Tibial nerve (tissue), 4 donors: ENCODE measurements at regions not wholly inside any gene's neighbourhood (a gene's known extent, or its start where the extent isn't known, plus 50 kb on each side); places are given as distances from the start of the nearest gene placed in this dataset.
"Not testable (repeated sequence)": the region's sequence is repeated elsewhere in the genome, so short reads cannot be mapped to it uniquely, and the experiment has no call there.

Source experiments
- DNase-seq, 2 donors: peaks; one replicate each; pipeline ENCODE4 v3.0.0-alpha.2; 2019; ENCODE audit warnings: low spot score in 2 of 2
- H3K27ac ChIP-seq, 4 donors: fragments of 200-600 bp; sonication (generic) in 3 of 4; one replicate each; pipeline ENCODE4 v1.5.1; 2017 to 2019; ENCODE audit warnings: mild to moderate bottlenecking in 1 of 4
- H3K27me3 ChIP-seq, 2 donors: fragments of 200-600 bp; sonication (generic) in 1 of 2; one replicate each; pipeline versions ENCODE4 v1.5.1 to v1.6.0; 2017 to 2019
- H3K36me3 ChIP-seq, 3 donors: fragments of 200-600 bp; sonication (generic); one replicate each; pipeline ENCODE4 v1.5.1; 2018 to 2019
- H3K4me1 ChIP-seq, 4 donors: fragments of 200-600 bp; sonication (generic) in 3 of 4; one replicate each; pipeline ENCODE4 v1.5.1; 2017 to 2019
- H3K4me3 ChIP-seq, 4 donors: fragments of 200-600 bp; sonication (generic) in 3 of 4; one replicate each; pipeline ENCODE4 v1.5.1; 2017 to 2019; ENCODE audit warnings: mild to moderate bottlenecking in 1 of 4, moderate library complexity in 1 of 4
- H3K9me3 ChIP-seq, 4 donors: fragments of 200-600 bp; sonication (generic) in 3 of 4; one replicate each; pipeline ENCODE4 v1.5.1; 2017 to 2019
- EP300 ChIP-seq, 2 donors: sonication (generic); formaldehyde crosslinking; IDR thresholded peaks; one replicate each; pipeline ENCODE4 v1.6.1; 2017; ENCODE audit warnings: antibody characterized with exemption in 2 of 2, mild to moderate bottlenecking in 1 of 2
- POLR2A ChIP-seq, 2 donors: fragments of 450-650 bp; IDR thresholded peaks; one replicate each; pipeline ENCODE4 v1.6.1; 2017; ENCODE audit warnings: antibody characterized with exemption in 2 of 2, mild to moderate bottlenecking in 2 of 2, moderate library complexity in 2 of 2
- WGBS, 2 donors: methylation state at CpG; one replicate each; pipeline ENCODE4 v1.1.5; 2018; 5-methylcytosine and 5-hydroxymethylcytosine counted together
- TF ChIP-seq, protein P1 (sequence below), 5 experiments: fragments of 200-600 bp in 3 of 5; fragments of 450-650 bp in 2 of 5; sonication (generic) in 3 of 5; IDR thresholded peaks; one replicate each; pipeline ENCODE4 v1.5.1; 2016 to 2019; ENCODE audit warnings: antibody characterized with exemption in 5 of 5, mild to moderate bottlenecking in 3 of 5, moderate library complexity in 2 of 5

DNA sequence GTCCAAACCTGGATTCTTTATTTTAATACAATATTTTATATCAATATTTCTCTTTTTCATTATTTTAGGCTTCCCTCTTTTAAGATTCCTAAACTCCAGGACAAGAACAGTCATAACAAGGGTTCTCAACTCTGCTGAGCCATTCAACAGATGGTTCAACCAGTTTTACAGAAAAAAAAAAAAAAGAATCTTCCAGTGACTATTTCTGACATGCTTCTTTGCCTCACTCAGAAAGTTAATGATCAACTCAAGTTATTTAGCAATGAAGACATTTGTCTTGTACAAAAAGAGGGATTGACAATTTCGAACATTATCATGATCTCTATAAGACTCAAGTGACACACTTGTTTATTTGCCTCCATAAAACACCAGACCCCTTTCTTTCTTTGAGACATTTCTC lies 282.6 kb upstream of the GRID2 start:
- Histone ChIP-seq H3K27me3 (no peaks in the 10 kb centered on the region), H3K9me3 (no peaks in the 10 kb centered on the region), H3K4me1 (no peaks in the 10 kb centered on the region), H3K27ac (no peak overlapping the region), H3K36me3 (no peaks in the 10 kb centered on the region), H3K4me3 (no peak overlapping the region)
- DNase-seq, result no peak
- TF ChIP-seq EP300 (IDR thresholded peaks at IDR 0.05), result no peak
- no peak for TF ChIP-seq POLR2A (IDR thresholded peaks at IDR 0.05)
- TF ChIP-seq, protein P1, sequence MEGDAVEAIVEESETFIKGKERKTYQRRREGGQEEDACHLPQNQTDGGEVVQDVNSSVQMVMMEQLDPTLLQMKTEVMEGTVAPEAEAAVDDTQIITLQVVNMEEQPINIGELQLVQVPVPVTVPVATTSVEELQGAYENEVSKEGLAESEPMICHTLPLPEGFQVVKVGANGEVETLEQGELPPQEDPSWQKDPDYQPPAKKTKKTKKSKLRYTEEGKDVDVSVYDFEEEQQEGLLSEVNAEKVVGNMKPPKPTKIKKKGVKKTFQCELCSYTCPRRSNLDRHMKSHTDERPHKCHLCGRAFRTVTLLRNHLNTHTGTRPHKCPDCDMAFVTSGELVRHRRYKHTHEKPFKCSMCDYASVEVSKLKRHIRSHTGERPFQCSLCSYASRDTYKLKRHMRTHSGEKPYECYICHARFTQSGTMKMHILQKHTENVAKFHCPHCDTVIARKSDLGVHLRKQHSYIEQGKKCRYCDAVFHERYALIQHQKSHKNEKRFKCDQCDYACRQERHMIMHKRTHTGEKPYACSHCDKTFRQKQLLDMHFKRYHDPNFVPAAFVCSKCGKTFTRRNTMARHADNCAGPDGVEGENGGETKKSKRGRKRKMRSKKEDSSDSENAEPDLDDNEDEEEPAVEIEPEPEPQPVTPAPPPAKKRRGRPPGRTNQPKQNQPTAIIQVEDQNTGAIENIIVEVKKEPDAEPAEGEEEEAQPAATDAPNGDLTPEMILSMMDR (IDR thresholded peaks at IDR 0.05), result no peak
- WGBS, 2 donors, result 89 to 91% methylated on average over 1 of the region's 1 CpG

DNA sequence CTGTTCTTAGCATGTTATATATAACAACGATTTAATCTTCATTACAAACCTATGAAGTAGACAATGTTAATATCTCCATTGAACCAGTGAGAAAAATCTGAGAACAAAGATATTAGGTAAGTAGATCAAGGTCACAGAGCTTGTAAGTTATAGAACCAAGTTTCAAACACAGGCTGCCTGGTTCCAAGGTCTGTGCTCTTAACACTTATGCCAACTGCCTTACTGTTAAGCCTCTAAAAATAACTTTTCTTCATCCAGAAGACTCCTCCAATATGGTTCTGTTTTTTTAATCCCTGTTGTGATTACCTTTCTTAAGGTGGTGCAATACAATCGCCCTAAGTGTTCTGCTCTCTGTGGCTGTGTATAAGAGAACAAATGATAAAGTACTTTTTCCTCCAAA lies 282.0 kb upstream of the GRID2 start:
- WGBS, 2 donors, result 88 to 89% methylated on average over 2 of the region's 2 CpGs

DNA sequence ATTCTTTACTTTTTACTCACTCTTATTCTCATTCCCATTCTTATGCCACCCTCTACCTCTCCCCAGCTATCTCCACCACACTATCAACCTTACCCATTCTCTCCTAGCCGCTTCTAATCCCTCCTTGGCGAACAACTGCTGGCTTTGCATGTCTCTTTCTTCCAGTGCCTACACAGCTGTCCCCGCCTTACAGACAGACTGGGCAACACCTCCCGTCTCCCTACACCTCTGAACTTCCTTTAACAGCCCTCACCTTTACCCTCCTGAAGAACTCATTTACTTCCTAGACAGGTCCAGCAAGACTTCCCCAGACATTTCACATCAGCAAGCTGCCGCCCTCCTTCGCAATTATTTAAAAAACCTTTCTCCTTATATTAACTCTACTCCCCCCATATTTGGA lies 274.9 kb upstream of the GRID2 start:
- DNase-seq, H3K27ac ChIP-seq, H3K4me3 ChIP-seq, H3K36me3 ChIP-seq, H3K9me3 ChIP-seq, H3K4me1 ChIP-seq, H3K27me3 ChIP-seq: not testable (repeated sequence)
- 83 to 93% methylated on average over 6 of the region's 6 CpGs for WGBS, 2 donors

More for the DNA sequence above, 282.0 kb upstream of the GRID2 start:
- TF ChIP-seq EP300 (IDR thresholded peaks at IDR 0.05), result no peak
- no peak for TF ChIP-seq POLR2A (IDR thresholded peaks at IDR 0.05)
- TF ChIP-seq, protein P1 (IDR thresholded peaks at IDR 0.05), result no peak
- Histone ChIP-seq H3K27ac (no peak overlapping the region), H3K4me1 (no peaks in the 10 kb centered on the region), H3K4me3 (no peak overlapping the region), H3K9me3 (no peaks in the 10 kb centered on the region), H3K27me3 (no peaks in the 10 kb centered on the region), H3K36me3 (no peaks in the 10 kb centered on the region)
- DNase-seq, result no peak

DNA sequence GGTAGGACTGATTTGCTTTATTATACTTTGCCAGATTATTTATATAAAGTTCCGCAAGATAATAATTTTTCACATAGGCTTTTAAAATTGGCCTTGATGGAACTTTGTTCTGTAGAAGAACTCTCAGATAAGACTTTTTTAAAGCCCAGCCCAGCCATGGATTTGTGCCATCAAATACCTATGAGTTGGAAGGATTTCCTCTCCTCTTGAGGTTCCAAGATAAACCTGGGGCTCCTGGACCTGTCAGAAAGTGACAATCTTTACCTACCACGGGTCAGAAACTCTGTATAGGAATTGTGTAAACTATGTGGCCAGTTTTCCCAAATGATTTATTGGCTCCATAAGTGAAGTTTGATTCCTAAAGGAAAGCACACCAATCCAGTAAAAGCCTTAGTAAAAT lies 271.9 kb upstream of the GRID2 start:
- WGBS, 2 donors, result 73 to 80% methylated on average over 2 of the region's 2 CpGs
- H3K27me3 ChIP-seq, result no peaks in the 10 kb centered on the region
- no peaks in the 10 kb centered on the region for H3K9me3 ChIP-seq
- TF ChIP-seq, protein P1 (IDR thresholded peaks at IDR 0.05), result no peak
- TF ChIP-seq POLR2A (IDR thresholded peaks at IDR 0.05), result no peak
- no peak for DNase-seq
- no peaks in the 10 kb centered on the region for H3K36me3 ChIP-seq
- no peaks in the 10 kb centered on the region for H3K4me1 ChIP-seq
- H3K4me3 ChIP-seq, result no peak overlapping the region
- no peak overlapping the region for H3K27ac ChIP-seq

DNA sequence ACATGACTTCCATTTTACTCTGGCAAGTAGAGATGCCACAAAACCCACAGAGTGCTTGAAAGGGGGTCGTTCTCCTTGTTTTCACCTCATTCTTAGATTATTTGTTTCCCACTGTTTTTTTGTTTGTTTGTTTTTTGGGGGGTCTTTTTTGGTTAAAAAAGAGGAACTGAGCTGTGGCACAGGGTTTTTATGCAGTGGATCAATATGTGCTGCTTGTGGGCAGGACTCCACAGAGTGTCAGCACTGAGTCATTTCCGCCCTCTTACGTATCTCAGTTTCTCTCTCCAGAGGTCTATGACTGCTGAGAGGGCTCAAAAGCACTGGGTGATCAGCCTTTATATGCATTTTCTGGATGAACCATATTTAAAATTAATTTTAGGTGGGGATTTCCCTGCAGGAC lies 268.1 kb upstream of the GRID2 start:
- no peaks in the 10 kb centered on the region for H3K4me1 ChIP-seq
- no peak overlapping the region for H3K4me3 ChIP-seq
- H3K27ac ChIP-seq, result no peak overlapping the region
- H3K27me3 ChIP-seq, result no peaks in the 10 kb centered on the region
- TF ChIP-seq, protein P1 (IDR thresholded peaks at IDR 0.05), result no peak
- TF ChIP-seq POLR2A (IDR thresholded peaks at IDR 0.05), result no peak
- no peak for TF ChIP-seq EP300 (IDR thresholded peaks at IDR 0.05)
- WGBS, 2 donors, result 77 to 80% methylated on average over 3 of the region's 3 CpGs
- no peaks in the 10 kb centered on the region for H3K36me3 ChIP-seq
- peaks cover 0 to 19% (median 0%) of the 10 kb centered on the region in 4 donors for H3K9me3 ChIP-seq
- no peak for DNase-seq

DNA sequence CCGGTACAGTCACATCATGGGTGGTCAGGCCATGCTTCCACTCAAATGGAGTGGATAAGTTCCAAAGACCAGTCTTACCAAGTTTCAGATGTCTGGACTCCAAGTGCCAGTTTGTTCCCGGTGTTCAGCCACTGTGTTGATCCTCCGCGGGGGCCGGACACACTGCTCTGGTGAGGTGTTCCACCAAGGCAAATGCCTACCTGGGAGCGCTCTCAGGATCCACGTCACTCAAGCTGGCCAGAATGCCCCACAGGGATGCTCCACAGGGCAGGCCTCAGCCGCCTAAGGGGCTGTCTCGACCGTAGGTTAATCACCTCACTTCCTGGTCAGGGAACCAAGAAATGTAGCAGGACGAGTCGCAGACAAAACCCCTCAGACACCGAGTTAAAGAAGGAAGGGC lies 258.0 kb upstream of the GRID2 start:
- no peaks in the 10 kb centered on the region for H3K27me3 ChIP-seq
- H3K27ac ChIP-seq, result no peak overlapping the region
- DNase-seq, result no peak
- H3K9me3 ChIP-seq, result no peaks in the 10 kb centered on the region
- H3K4me3 ChIP-seq, result no peak overlapping the region
- TF ChIP-seq POLR2A (IDR thresholded peaks at IDR 0.05) (no peak), EP300 (IDR thresholded peaks at IDR 0.05) (no peak)
- TF ChIP-seq, protein P1 (IDR thresholded peaks at IDR 0.05), result no peak
- 89 to 92% methylated on average over 13 of the region's 13 CpGs for WGBS, 2 donors
- H3K36me3 ChIP-seq, result no peaks in the 10 kb centered on the region
- no peaks in the 10 kb centered on the region for H3K4me1 ChIP-seq
